Left lung (tissue), 4 donors: ENCODE measurements at regions not wholly inside any gene's neighbourhood (a gene's known extent, or its start where the extent isn't known, plus 50 kb on each side); places are given as distances from the start of the nearest gene placed in this dataset.
A peak's percentile ranks its signal among the peaks of the same experiment; 100 is the strongest.

Experiments used
- ATAC-seq: fragments of 200-7000 bp; cut with Tn5 transposase; one replicate; pipeline ENCODE4 v1.9.1; 2020; ENCODE audit warnings: moderate library complexity
- DNase-seq, 4 donors: peaks; one replicate each; pipeline ENCODE4 v3.0.0-alpha.2; 2013 to 2020
- H3K27ac ChIP-seq, 2 donors: fragments of 200-600 bp; sonication (generic) in 1 of 2; one replicate each; pipeline versions ENCODE4 v1.5.0 to v1.8.0; 2020 to 2021
- H3K27me3 ChIP-seq, 2 donors: fragments of 200-600 bp; sonication (generic) in 1 of 2; one replicate each; pipeline versions ENCODE4 v1.5.0 to v1.8.0; 2020 to 2021
- H3K36me3 ChIP-seq, 2 donors: fragments of 200-600 bp; sonication (generic) in 1 of 2; one replicate each; pipeline versions ENCODE4 v1.5.0 to v1.8.0; 2020 to 2021
- H3K4me1 ChIP-seq, 2 donors: fragments of 200-600 bp; one replicate each; pipeline ENCODE4 v1.8.0; 2021
- H3K4me3 ChIP-seq, 2 donors: fragments of 200-600 bp; sonication (generic) in 1 of 2; one replicate each; pipeline versions ENCODE4 v1.5.0 to v1.8.0; 2020 to 2021; ENCODE audit warnings: mild to moderate bottlenecking in 1 of 2
- H3K9me3 ChIP-seq, 2 donors: fragments of 200-600 bp; sonication (generic) in 1 of 2; one replicate each; pipeline versions ENCODE4 v1.5.0 to v1.8.0; 2020 to 2021
- intact Hi-C, 2 donors: fragments of 100-400 bp; cut with DNase I; formaldehyde crosslinking; loops; one replicate each; pipeline versions ENCODE4 v1.11.2 to v1.14.2; 2022
- TF ChIP-seq, protein P1 (sequence below), 2 donors: fragments of 200-600 bp; sonication (generic) in 1 of 2; IDR thresholded peaks; one replicate each; pipeline versions ENCODE4 v1.5.0 to v1.8.0; 2021; ENCODE audit warnings: antibody characterized with exemption in 2 of 2
- donor health status: DM: no; HTN: yes; CAD: no.
- donor health status: DM: no; HTN: no; CAD: no.

DNA sequence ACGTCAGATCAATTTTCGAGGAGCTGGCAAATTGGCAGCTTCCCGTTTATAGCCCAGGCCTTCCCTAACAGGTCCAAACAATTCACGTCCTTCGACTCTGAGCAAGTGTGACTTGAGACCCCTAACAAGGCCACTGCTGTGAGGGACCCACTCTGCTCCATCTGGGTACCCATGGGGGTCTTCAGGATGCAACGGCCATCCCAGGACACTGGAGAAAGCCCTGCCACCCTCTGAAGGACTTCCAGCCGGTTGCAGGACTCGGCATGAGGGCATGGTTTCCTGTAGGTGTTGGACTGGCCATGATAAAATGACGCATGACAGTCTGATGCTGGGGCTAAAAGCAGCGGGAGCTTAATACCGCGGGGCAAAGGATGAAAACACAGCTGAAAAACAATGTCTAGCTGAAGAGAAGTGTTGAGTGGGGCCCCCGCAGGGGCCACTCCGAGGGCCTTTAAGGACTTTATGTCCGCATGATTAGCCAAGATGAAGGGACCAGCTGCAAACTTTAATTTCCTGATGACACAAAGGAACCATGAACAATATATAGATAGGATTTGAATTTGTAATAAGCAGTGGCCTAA lies 113.3 kb upstream of the ZNF521 start:
- TF ChIP-seq, protein P1, sequence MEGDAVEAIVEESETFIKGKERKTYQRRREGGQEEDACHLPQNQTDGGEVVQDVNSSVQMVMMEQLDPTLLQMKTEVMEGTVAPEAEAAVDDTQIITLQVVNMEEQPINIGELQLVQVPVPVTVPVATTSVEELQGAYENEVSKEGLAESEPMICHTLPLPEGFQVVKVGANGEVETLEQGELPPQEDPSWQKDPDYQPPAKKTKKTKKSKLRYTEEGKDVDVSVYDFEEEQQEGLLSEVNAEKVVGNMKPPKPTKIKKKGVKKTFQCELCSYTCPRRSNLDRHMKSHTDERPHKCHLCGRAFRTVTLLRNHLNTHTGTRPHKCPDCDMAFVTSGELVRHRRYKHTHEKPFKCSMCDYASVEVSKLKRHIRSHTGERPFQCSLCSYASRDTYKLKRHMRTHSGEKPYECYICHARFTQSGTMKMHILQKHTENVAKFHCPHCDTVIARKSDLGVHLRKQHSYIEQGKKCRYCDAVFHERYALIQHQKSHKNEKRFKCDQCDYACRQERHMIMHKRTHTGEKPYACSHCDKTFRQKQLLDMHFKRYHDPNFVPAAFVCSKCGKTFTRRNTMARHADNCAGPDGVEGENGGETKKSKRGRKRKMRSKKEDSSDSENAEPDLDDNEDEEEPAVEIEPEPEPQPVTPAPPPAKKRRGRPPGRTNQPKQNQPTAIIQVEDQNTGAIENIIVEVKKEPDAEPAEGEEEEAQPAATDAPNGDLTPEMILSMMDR (IDR thresholded peaks at IDR 0.05) = no peak
- H3K9me3 ChIP-seq = no peaks in the 10 kb centered on the region
- H3K27ac ChIP-seq = no peak overlapping the region
- no peaks in the 10 kb centered on the region for H3K27me3 ChIP-seq
- H3K36me3 ChIP-seq = no peaks in the 10 kb centered on the region
- no peak overlapping the region for H3K4me3 ChIP-seq
- no peaks in the 10 kb centered on the region for H3K4me1 ChIP-seq
- ATAC-seq (no peak), DNase-seq (no peak)
- intact Hi-C loops = no loop called here

DNA sequence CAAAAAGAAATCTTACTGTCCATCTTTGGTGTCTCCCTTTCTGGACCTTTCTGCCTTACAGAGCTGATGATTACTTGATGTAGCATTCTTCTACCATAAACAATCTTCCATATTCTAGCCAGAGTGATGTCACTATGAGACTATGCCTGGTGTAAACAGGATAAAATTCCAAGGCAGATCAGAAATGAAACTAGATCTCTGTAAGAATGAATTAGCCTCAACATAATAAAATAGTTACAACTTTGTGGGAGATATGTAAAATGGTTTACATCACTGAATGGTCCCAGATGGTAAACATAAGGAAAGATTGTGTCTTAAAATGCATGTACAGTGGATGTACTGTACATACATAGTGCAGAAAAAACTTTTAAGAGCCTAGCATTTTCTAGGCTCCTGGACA lies 112.3 kb upstream of the ZNF521 start:
- no peak for DNase-seq
- Histone ChIP-seq H3K9me3 (no peaks in the 10 kb centered on the region), H3K4me1 (no peaks in the 10 kb centered on the region), H3K36me3 (no peaks in the 10 kb centered on the region), H3K27ac (no peak overlapping the region), H3K4me3 (no peak overlapping the region), H3K27me3 (no peaks in the 10 kb centered on the region)
- TF ChIP-seq, protein P1 (IDR thresholded peaks at IDR 0.05) = no peak
- intact Hi-C loops = no loop called here
- ATAC-seq = no peak

DNA sequence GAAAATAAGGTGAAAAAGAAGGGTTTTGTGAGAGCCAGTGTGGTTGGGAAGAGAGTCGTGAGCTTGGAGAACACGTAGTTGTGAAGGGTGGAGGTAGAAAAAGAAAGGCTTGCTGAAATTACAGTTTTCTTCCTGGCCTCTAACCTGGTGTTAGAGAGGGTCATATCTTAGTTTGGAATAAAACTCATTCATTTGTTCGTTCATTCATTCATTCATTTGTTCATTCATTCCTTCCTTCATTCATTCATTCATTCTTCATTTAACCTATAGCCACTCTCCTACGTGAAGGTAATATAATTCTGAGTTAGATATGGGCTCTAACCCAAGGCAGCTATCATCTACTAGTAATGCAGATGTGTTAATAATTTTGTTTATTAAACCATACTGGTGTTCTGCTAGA lies 111.8 kb upstream of the ZNF521 start:
- ATAC-seq (no peak), DNase-seq (no peak)
- Histone ChIP-seq H3K36me3 (no peaks in the 10 kb centered on the region), H3K9me3 (no peaks in the 10 kb centered on the region), H3K4me3 (no peak overlapping the region), H3K27me3 (no peaks in the 10 kb centered on the region), H3K4me1 (no peaks in the 10 kb centered on the region), H3K27ac (no peak overlapping the region)
- intact Hi-C loops = no loop called here
- TF ChIP-seq, protein P1 (IDR thresholded peaks at IDR 0.05) = no peak

DNA sequence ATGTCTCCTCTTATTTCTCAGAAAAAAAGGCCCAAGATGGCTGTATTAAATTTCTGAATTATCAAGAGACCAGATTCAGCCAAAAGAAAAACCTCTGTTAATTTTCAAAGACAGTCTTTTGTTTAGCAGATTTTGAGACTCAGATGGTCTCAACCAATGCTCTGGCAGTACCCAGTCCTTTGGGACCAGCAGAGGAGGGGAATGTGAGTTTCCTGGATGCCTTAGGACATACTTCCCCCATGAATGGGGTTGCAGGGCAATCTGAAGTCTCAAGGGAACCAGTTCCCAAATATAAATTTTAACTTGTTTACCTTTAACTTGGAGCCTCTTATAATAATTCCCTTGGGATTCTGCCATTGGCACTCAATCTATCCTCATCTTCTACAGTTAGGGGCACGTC lies 107.8 kb upstream of the ZNF521 start:
- Histone ChIP-seq H3K9me3 (no peaks in the 10 kb centered on the region), H3K4me3 (no peak overlapping the region), H3K27me3 (no peaks in the 10 kb centered on the region), H3K36me3 (no peaks in the 10 kb centered on the region), H3K4me1 (no peaks in the 10 kb centered on the region), H3K27ac (no peak overlapping the region)
- TF ChIP-seq, protein P1 (IDR thresholded peaks at IDR 0.05) = no peak
- DNase-seq (no peak), ATAC-seq (no peak)
- intact Hi-C loops = no loop called here

- H3K27ac ChIP-seq = no peak overlapping the region
- H3K4me3 ChIP-seq = no peak overlapping the region
- no peaks in the 10 kb centered on the region for H3K4me1 ChIP-seq
- no peak for DNase-seq
- intact Hi-C loops = no loop called here
- peak; percentile 27 for ATAC-seq
- no peaks in the 10 kb centered on the region for H3K9me3 ChIP-seq
- H3K36me3 ChIP-seq = no peaks in the 10 kb centered on the region
- H3K27me3 ChIP-seq = no peaks in the 10 kb centered on the region
- TF ChIP-seq, protein P1 (IDR thresholded peaks at IDR 0.05) = no peak
Measured at GRCh38 chr18:25457601-25458000, 105.6 kb upstream of the ZNF521 start.
